Stimulated activated CD8-positive, alpha-beta memory T cell treated with anti-CD3 and anti-CD28 coated beads, Interleukin-15, amount 100 ng/mL, for 48 hours (primary cell): ENCODE measurements at regions not wholly inside any gene's neighbourhood (a gene's known extent, or its start where the extent isn't known, plus 50 kb on each side); places are given as distances from the start of the nearest gene placed in this dataset.

ENCODE experiments used
- DNase-seq, 2 donors: peaks; one replicate each; pipeline ENCODE4 v3.0.0-alpha.2; 2020; ENCODE audit warnings: low read depth in 2 of 2

GRCh38 chr2:188051706-188052105 is 240.0 kb upstream of the GULP1 start:
- no peak for DNase-seq

DNA sequence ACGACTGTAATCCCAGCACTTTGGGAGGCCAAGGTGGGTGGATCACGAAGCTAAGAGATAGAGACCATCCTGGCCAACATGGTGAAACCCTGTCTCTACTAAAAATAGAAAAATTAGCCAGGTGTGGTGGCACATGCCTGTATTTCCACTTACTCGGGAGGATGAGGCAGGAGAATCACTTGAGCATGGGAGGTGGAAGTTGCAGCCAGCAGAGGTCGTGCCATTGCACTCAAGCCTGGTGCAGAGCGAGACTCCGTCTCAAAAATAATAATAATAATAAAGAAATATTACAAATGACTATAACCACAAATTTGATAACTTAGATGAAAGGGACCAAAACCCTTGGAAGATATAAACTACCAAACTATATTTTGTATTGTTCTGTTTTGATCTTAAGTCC is 226.3 kb upstream of the GULP1 start:
- no peak for DNase-seq

- DNase-seq: no peak
Observed at GRCh38 chr2:188068093-188068492, 223.6 kb upstream of the GULP1 start.

GRCh38 chr2:188076149-188077056 is 215.3 kb upstream of the GULP1 start:
- DNase-seq: no peak

DNA sequence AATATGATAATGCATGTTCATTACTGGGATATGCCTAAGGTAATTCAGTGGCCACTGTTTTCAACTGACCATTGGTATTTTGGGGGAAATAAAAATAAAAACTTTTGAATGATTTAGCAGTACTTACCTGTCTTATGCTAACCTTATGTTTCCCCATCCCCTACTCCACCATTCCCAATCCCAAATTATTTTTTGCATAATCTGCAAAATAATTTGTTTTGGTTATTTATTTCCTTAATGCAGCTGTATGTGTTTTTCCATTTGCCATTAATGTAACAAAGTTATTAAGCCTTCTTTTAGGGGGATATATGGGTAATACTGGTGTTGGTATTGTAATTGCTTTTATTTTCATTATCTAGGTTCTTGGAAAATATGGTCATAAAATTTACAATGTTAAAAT is 213.9 kb upstream of the GULP1 start:
- no peak for DNase-seq

DNA sequence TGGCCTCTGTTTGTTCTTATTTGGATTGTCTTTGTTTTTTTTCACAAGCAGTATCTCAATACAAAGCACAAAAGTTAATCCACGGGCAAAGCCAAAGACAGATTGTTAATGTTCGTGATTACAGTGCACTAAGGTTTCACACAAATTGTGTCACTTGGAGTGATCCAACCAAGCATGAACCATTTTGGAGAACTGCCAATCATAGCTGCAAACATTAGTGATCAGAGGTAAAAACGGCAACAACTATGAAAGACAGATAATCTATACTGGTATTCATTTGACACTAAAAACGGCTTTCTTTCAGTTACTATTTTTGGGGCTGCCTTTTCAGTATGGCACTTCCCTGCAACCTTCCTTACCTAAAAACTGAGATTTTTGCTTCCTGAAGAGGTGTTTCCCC is 213.1 kb upstream of the GULP1 start:
- no peak for DNase-seq

DNA sequence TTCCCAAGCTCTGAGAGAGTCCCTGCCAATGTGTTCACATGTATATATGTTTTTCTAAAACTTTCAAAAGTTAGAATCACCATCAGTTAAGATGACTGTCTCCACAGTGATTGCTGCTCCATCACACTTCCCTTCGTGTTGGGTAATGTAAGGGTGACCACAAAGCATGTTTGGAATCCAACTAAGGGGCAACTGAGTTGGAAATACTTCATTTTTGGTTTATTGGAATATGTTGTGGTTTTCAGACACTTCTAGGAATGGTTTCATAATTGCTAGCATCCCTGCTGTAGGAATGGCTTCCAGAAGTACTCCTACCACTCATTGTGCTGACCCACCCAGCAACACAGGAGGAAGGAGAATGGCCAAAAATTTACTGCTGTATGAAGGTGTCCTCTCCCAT is 212.5 kb upstream of the GULP1 start:
- no peak for DNase-seq

- DNase-seq: no peak
Observed at GRCh38 chr2:188085421-188085820, 206.3 kb upstream of the GULP1 start.

- no peak for DNase-seq
Observed at GRCh38 chr2:188089901-188090300, 201.8 kb upstream of the GULP1 start.

DNA sequence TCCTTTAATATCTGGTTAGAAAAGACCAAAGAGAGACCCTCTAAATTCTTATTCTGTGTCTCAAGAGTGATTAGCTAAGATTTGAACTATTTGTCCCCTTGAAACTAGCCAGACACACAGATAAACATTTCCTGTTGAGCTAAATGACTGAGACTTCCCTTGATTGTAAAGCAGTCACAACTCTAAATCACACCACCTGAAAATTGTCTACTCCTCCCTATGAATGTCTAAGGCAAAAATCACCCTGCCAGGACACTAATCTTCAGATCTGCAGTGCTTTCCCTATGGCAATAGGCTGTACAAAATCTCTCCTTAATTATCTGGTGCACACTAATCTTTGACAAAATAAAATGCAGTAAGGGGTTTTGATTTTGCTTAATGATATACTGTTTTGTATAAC is 200.5 kb upstream of the GULP1 start:
- DNase-seq: no peak

- no peak for DNase-seq
Observed at GRCh38 chr2:188092734-188093133, 198.9 kb upstream of the GULP1 start.

DNA sequence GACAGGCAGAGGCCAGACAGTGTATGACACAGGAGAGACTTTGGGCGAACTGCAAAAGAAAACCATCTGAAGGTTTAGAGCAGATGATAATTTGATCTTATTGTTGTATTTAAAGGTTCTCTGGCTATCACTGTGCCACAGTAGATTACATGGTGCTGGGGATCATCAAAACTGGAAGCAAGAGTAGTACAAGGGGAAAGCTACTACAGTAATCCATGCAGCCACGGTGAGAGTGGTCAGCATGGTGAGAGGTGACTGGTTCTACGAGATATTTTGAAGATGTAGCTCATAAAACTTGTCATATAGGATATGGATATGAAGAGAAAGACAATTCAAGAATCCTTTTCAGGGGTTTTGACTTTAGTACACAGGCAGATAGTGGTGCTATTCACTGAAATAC is 194.8 kb upstream of the GULP1 start:
- no peak for DNase-seq

DNA sequence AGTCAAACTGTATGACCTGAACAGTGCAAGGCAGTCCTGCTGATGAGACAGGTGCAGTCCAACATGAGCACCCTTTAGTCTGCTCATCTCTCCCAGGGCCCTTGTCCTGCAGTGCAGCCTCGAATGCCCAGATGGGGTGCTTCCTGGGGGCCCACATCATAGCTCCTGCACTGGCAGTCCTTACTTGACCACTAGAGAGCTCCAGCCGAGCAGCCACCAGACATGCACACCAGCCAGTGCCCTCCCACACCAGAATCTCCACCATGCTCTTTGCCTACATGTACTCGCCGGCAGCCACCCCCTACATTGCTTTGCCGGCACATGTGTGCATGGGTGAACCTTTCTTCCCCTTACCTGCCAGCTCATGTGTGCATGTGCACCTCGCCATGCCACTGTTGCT is 188.8 kb upstream of the GULP1 start:
- no peak for DNase-seq

DNA sequence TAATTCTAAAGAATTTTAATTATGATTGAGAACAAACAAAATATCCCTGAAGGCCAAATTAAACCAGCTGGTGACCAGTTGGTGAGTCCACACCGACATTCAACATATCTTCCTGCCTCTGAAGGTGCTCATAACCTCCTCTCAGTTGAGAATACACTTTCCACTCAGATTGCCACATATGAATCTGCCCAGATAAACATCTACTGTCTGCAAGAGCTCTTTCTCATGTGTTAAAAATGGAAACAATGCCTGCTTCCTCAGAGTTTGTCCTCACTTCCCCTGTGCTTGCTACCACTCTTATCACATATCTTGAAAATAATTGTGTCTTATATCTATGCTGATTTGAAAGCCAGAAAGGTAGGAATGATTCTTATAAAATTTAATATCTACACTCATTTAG is 177.7 kb upstream of the GULP1 start:
- DNase-seq: no peak

DNA sequence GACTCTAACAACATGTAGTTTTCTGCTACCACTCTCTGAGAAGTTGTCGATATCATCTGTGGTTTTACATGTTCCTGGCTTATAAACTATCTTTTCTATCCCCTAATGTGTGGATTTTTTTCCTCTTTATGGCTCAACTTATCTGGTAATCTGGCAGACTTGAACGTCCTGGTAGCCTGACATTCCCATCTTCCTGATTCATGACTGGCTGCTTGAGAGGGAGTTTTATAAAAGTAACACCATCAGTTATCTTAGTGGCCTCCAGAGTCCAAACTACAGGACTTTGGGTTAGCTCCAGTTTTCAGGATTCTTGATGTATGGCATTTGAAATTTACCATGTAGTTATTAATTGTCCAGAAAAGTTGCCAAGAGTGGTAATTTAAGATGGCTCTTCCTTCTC is 174.0 kb upstream of the GULP1 start:
- no peak for DNase-seq

GRCh38 chr2:188118431-188118830 is 173.2 kb upstream of the GULP1 start:
- DNase-seq: no peak

- no peak for DNase-seq
Observed at GRCh38 chr2:188119112-188119838, 172.4 kb upstream of the GULP1 start.

- no peak for DNase-seq
Observed at GRCh38 chr2:188122985-188123384, 168.7 kb upstream of the GULP1 start.

GRCh38 chr2:188129677-188130076 is 162.0 kb upstream of the GULP1 start:
- no peak for DNase-seq

DNA sequence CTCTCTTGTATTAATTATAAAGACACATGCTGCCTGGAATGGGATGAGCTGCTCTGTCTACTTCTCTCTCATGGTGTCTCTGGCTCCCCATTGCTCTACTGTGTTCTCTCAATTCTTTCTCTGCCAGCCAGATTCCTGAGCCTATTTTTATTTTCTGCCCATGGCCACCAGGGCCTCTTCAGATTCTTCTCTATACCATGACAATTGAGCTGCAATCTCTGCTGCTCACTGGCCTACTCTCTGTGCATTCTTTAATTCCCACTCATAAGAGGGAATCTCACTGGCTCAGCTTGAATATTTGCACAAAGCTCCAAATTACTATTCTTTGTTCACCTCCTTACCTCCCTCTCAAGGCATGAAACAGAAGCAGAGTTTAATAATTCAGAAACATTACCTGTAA is 161.4 kb upstream of the GULP1 start:
- DNase-seq: no peak

GRCh38 chr2:188131281-188131680 is 160.4 kb upstream of the GULP1 start:
- DNase-seq: no peak

GRCh38 chr2:188132385-188132784 is 159.3 kb upstream of the GULP1 start:
- no peak for DNase-seq

DNA sequence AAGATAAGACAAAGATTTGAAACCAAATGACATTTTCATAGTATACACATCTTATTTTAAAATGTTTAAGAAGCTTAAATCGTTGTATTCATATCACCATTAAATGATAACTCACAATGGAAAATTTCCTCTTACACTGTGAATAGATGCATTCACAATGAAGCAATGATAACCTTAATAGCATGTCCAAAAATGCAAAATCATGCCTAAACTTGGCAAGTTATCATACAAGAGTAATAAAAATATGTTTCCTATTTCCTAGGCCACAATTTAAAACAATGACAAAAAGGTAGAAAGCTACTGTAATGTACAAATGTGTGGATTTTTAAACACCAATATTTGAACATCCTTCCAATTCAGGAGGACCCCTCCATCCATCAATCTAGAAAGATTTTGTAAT is 157.4 kb upstream of the GULP1 start:
- no peak for DNase-seq
